ENCODE measurements at regions not wholly inside any gene's neighbourhood (a gene's known extent, or its start where the extent isn't known, plus 50 kb on each side); places are given as distances from the start of the nearest gene placed in this dataset.

GRCh38 chr2:220064111-220065030, 436.9 kb downstream of the SLC4A3 start:
- intact Hi-C loops (cut with DNase I), result no loop called here
- Histone ChIP-seq H3K4me1 (no peaks in the 10 kb centered on the region), H3K36me3 (no peaks in the 10 kb centered on the region), H3K9me3 (no peaks in the 10 kb centered on the region), H3K27ac (no peak overlapping the region), H3K4me3 (no peak overlapping the region), H3K27me3 (peaks cover 0 to 5% (median 0%) of the 10 kb centered on the region in 7 donors)
- WGBS, 2 donors, result 49 to 51% methylated on average over 13 of the region's 13 CpGs
- DNase-seq (no peak), ATAC-seq (no peak)
- TF ChIP-seq, protein P1, sequence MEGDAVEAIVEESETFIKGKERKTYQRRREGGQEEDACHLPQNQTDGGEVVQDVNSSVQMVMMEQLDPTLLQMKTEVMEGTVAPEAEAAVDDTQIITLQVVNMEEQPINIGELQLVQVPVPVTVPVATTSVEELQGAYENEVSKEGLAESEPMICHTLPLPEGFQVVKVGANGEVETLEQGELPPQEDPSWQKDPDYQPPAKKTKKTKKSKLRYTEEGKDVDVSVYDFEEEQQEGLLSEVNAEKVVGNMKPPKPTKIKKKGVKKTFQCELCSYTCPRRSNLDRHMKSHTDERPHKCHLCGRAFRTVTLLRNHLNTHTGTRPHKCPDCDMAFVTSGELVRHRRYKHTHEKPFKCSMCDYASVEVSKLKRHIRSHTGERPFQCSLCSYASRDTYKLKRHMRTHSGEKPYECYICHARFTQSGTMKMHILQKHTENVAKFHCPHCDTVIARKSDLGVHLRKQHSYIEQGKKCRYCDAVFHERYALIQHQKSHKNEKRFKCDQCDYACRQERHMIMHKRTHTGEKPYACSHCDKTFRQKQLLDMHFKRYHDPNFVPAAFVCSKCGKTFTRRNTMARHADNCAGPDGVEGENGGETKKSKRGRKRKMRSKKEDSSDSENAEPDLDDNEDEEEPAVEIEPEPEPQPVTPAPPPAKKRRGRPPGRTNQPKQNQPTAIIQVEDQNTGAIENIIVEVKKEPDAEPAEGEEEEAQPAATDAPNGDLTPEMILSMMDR (IDR thresholded peaks at IDR 0.05), result no peak

DNA sequence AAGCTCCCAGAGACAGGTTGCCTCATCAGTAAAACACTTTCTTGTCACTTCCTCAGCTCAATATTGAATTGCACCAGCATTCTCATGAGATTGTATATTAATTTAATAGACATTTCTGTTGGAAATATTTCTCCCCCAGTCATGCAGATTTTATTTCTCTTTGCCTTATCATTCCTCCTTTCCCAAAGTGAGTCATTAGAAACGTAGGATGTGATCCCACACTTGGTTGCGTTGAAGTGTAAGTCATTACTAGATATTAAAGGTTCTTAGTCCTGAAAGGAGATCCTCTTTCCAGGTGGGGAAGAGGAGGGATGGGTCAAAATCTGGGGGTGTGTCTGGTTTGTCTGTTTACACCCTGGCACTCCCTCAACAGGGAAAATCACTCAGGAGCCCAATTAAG, 438.2 kb downstream of the SLC4A3 start:
- 76 to 77% methylated on average over 2 of the region's 2 CpGs for WGBS, 2 donors
- Histone ChIP-seq H3K27me3 (peaks cover 0 to 5% (median 0%) of the 10 kb centered on the region in 7 donors), H3K9me3 (no peaks in the 10 kb centered on the region), H3K4me1 (no peaks in the 10 kb centered on the region), H3K36me3 (no peaks in the 10 kb centered on the region), H3K4me3 (no peak overlapping the region), H3K27ac (no peak overlapping the region)
- ATAC-seq, result no peak
- intact Hi-C loops (cut with DNase I), result no loop called here
- no peak for DNase-seq
- TF ChIP-seq, protein P1 (IDR thresholded peaks at IDR 0.05), result no peak

DNA sequence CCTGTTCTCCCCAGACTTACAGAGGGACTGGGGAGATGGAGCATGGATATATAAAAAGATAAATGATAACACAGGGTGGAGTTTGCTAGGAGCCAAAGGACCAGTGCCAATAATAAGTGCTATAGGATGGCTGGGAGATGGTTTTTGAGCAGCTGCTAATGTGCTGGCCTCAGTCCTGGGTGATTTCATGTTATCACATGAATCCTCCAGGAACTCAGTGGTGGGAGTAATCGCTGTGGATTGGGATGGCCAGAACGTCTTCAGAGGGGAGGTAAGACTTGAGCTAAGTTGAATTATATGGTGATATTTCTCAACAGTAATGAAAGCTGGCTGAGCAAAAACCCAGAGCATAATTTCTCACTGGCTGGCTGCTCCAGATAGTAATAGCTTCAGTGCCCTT, 441.4 kb downstream of the SLC4A3 start:
- intact Hi-C loops (cut with DNase I), result no loop called here
- TF ChIP-seq, protein P1 (IDR thresholded peaks at IDR 0.05), result no peak
- H3K9me3 ChIP-seq, result no peaks in the 10 kb centered on the region
- no peak overlapping the region for H3K27ac ChIP-seq
- WGBS, 2 donors, result 39 to 60% methylated on average over 2 of the region's 2 CpGs
- H3K36me3 ChIP-seq, result no peaks in the 10 kb centered on the region
- no peaks in the 10 kb centered on the region for H3K4me1 ChIP-seq
- no peak overlapping the region for H3K4me3 ChIP-seq
- ATAC-seq (no peak), DNase-seq (no peak)
- peaks cover 0 to 3% (median 0%) of the 10 kb centered on the region in 7 donors for H3K27me3 ChIP-seq

DNA sequence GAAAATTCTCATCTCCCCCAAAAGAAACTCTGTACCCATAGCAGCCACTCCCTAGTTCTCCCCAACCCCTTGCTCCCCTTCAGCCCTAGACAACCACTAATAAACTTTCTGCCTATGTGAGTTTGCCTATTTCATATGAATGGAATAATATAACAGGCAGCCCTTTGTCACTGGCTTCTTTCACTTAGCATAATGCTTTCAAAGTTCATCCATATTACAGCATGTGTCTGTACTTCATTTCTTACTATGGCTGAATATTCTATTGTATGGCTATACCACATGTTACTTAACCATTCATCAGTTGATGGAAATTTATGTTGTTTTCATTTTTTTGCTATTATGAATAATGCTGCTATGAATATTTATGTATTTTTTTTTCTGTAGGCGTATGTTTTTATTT, 442.9 kb downstream of the SLC4A3 start:
- DNase-seq (no peak), ATAC-seq (no peak)
- intact Hi-C loops (cut with DNase I), result no loop called here
- TF ChIP-seq, protein P1 (IDR thresholded peaks at IDR 0.05), result no peak
- no peak overlapping the region for H3K27ac ChIP-seq
- H3K4me3 ChIP-seq, result no peak overlapping the region
- 91 to 95% methylated on average over 1 of the region's 1 CpG for WGBS, 2 donors
- H3K4me1 ChIP-seq, result no peaks in the 10 kb centered on the region
- H3K27me3 ChIP-seq, result peaks cover 0 to 1% (median 0%) of the 10 kb centered on the region in 7 donors
- H3K9me3 ChIP-seq, result no peaks in the 10 kb centered on the region
- no peaks in the 10 kb centered on the region for H3K36me3 ChIP-seq

All from heart right ventricle (tissue), 16 donors.